ENCODE measurements at regions not wholly inside any gene's neighbourhood (a gene's known extent, or its start where the extent isn't known, plus 50 kb on each side); places are given as distances from the start of the nearest gene placed in this dataset.
A peak's percentile ranks its signal among the peaks of the same experiment; 100 is the strongest.

- H2BK15ac ChIP-seq (ENCODE audit: low read depth, low read length): peak overlapping the region; percentile 98; the same call in 2 of the 3 replicates
- intact Hi-C loops (cut with micrococcal nuclease): no loop called here
- peak overlapping the region; percentile 69 for H3K27ac ChIP-seq (ENCODE audit: insufficient read depth, low read length)
- no peak for TF ChIP-seq SMC3 (IDR thresholded peaks at IDR 0.05; ENCODE audit: low read depth, low read length)
- TF ChIP-seq RFX5 (IDR thresholded peaks at IDR 0.05; ENCODE audit: low read depth, low read length): no peak
- TF ChIP-seq RAD21 (IDR thresholded peaks at IDR 0.05; ENCODE audit: low read length): no peak
- no peak for TF ChIP-seq MAZ (IDR thresholded peaks at IDR 0.05; ENCODE audit: borderline replicate concordance, low read depth, low read length)
- no peak for TF ChIP-seq FOS (IDR thresholded peaks at IDR 0.05; ENCODE audit: low read depth, low read length)
- no peak for TF ChIP-seq POLR2A (IDR thresholded peaks at IDR 0.05; ENCODE audit: low read depth, low read length)
- no peak for TF ChIP-seq CHD1 (IDR thresholded peaks at IDR 0.05; ENCODE audit: low read depth, low read length)
- no peak for TF ChIP-seq RCOR1 (IDR thresholded peaks at IDR 0.05; ENCODE audit: insufficient replicate concordance, low read length)
- TF ChIP-seq NFE2L2 (IDR thresholded peaks at IDR 0.05; ENCODE audit: low read depth, low read length): no peak
- TF ChIP-seq CTCF (conservative IDR thresholded peaks at IDR 0.05; ENCODE audit: low read depth, low read length): no peak
- no peak for TF ChIP-seq MAFK (IDR thresholded peaks at IDR 0.05; ENCODE audit: low read depth, low read length)
- TF ChIP-seq CEBPB (IDR thresholded peaks at IDR 0.05; ENCODE audit: low read depth, low read length): no peak
- TF ChIP-seq BHLHE40 (IDR thresholded peaks at IDR 0.05; ENCODE audit: low read depth, low read length): no peak
- no peak for TF ChIP-seq USF2 (IDR thresholded peaks at IDR 0.05; ENCODE audit: low read depth, low read length)
- TF ChIP-seq ELK1 (IDR thresholded peaks at IDR 0.05; ENCODE audit: borderline replicate concordance, low read depth, low read length): no peak
- no peak for TF ChIP-seq MXI1 (IDR thresholded peaks at IDR 0.05; ENCODE audit: borderline replicate concordance, low read depth, low read length)
- BruUV-seq (replicated peaks): no TSS peak
- peak overlapping the region; percentile 99 for H2AK5ac ChIP-seq (ENCODE audit: low read depth, low read length)
- H3K56ac ChIP-seq (ENCODE audit: extremely low read depth, insufficient read depth, low read length): 0 out of 2 replicates have a peak overlapping the region, but pooled peaks have one; percentile 1
- H2BK5ac ChIP-seq (ENCODE audit: low read depth, low read length, poor library complexity, severe bottlenecking): peak overlapping the region; percentile 95
- H3K4me2 ChIP-seq (ENCODE audit: low read depth, low read length): no peak overlapping the region
- H3K4me1 ChIP-seq (ENCODE audit: control insufficient read depth, insufficient read depth, low read length): peaks cover 27% of the 10 kb centered on the region
- no peaks in the 10 kb centered on the region for H3K27me3 ChIP-seq (ENCODE audit: control insufficient read depth, insufficient read depth, low read length)
- no peak overlapping the region for H3K4me3 ChIP-seq (ENCODE audit: insufficient read depth, low read depth, low read length)
- dilution Hi-C loops (cut with HindIII; ENCODE audit: low sequenced_read_pairs, unreplicated experiment): no loop called here
- POLR2A ChIA-PET (ENCODE audit: unreplicated experiment): interaction anchor here (1.1 kb wide), 1 partner anchor 166 kb away, joined by 3 read pairs; the partner anchor contains the start of gene F3
- in situ Hi-C loops (cut with MboI; ENCODE audit: low sequenced_read_pairs): no loop called here
- H3K4ac ChIP-seq (ENCODE audit: low read depth, low read length): peak overlapping the region; percentile 94
- peak overlapping the region; percentile 73 for H3K18ac ChIP-seq (ENCODE audit: low read depth, low read length)
- peaks cover 0 to 20% of the 10 kb centered on the region in 2 experiments; a peak in 1 of 4 replicates for H3K79me1 ChIP-seq (ENCODE audit: low read depth in 1 of 2, low read length in 2 of 2)
- no peaks in the 10 kb centered on the region for H3K9me3 ChIP-seq (ENCODE audit: control insufficient read depth, insufficient read depth, low read length)
- H2BK120ac ChIP-seq (ENCODE audit: low read depth, low read length): peak overlapping the region; percentile 100
- no CpG with 5 or more reads among the region's 2 CpGs for WGBS, 2 experiments (ENCODE audit: extremely low coverage in 2 of 2, insufficient read length in 1 of 2)
- H2AFZ ChIP-seq (replicated peaks; ENCODE audit: low read length, poor library complexity): peak overlapping the region; percentile 65
- no peak for DNase-seq
- peak overlapping the region; percentile 94 for H4K91ac ChIP-seq (ENCODE audit: insufficient read depth, low read depth, low read length)
- H4K8ac ChIP-seq (ENCODE audit: low read depth in 2 of 2, low read length in 2 of 2): peak overlapping the region; percentile 91 to 98
- CTCF ChIA-PET: no interaction called here
- H3K9me1 ChIP-seq (ENCODE audit: insufficient read depth, low read length): peaks cover 39% of the 10 kb centered on the region
- peak overlapping the region; percentile 81; the same call in 1 of the 2 replicates for H3K23ac ChIP-seq (ENCODE audit: low read depth, low read length)
- peak overlapping the region; percentile 79 for H2AK9ac ChIP-seq (replicated peaks; ENCODE audit: low read depth, low read length, poor library complexity)
- ATAC-seq (ENCODE audit: low read depth): no peak
- peak overlapping the region; percentile 50; the same call in 1 of the 2 replicates for H3K9ac ChIP-seq (ENCODE audit: low read depth, low read length)
- peak overlapping the region; percentile 83 for H4K5ac ChIP-seq (ENCODE audit: low read depth, low read length)
- H3K14ac ChIP-seq (replicated peaks; ENCODE audit: low read depth, low read length): peak overlapping the region; percentile 85
- H4K20me1 ChIP-seq (ENCODE audit: insufficient read depth, low read length): no peaks in the 10 kb centered on the region
- H3K36me3 ChIP-seq (ENCODE audit: control insufficient read depth, insufficient read depth, low read length): no peaks in the 10 kb centered on the region
- H2BK20ac ChIP-seq (ENCODE audit: low read depth, low read length): peak overlapping the region; percentile 91
Observed at GRCh38 chr1:94708299-94708685, 111.9 kb upstream of the SLC44A3 start.
